HCT116 (cell line): ENCODE measurements at regions not wholly inside any gene's neighbourhood (a gene's known extent, or its start where the extent isn't known, plus 50 kb on each side); places are given as distances from the start of the nearest gene placed in this dataset.

ENCODE experiments used
- ATAC-seq: fragments of 200-7000 bp; cut with Tn5 transposase; 2 replicates; pipeline ENCODE4 v1.9.1; 2020; ENCODE audit warnings: mild to moderate bottlenecking, moderate library complexity
- BruUV-seq: library from RNA; stranded (reverse); fragments of 400-500 nt; replicated peaks from 2 replicates; lab custom pipeline; 2021; lab: Mats Ljungman, UMichigan
- CTCF ChIA-PET: fragments of 300-600 bp; sonication (Branson Sonifier 250); formaldehyde crosslinking; loops from one replicate; lab custom pipeline; 2021; ENCODE audit warnings: antibody characterized with exemption; lab: Charles Lee
- POLR2A ChIA-PET: fragments of 300-600, 350-600 bp; sonication (Branson Sonifier 250); formaldehyde crosslinking; loops from one replicate; lab custom pipeline; 2021; ENCODE audit warnings: antibody characterized with exemption; lab: Charles Lee
- RAD21 ChIA-PET, 2 experiments: fragments of 300-600 bp; sonication (Branson Sonifier 250); formaldehyde crosslinking; loops; one replicate each; lab custom pipeline; 2023; ENCODE audit warnings: low total read pairs in 2 of 2; ENCODE audit not compliant: uncharacterized antibody in 2 of 2, unreplicated experiment in 2 of 2, low non-redundant PET in 1 of 2; lab: Charles Lee
- DNase-seq: peaks from one replicate; pipeline ENCODE4 v3.0.0-alpha.2; 2010; ENCODE audit warnings: low read depth, low spot score
- H2AFZ ChIP-seq: fragments of 200-600 bp; shearing (Covaris generic), sonication (generic); 2 replicates; pipeline ENCODE4 v1.6.1; 2017; ENCODE audit warnings: low read depth, mixed run types, mixed read lengths, antibody characterized with exemption, low read length; ENCODE audit not compliant: poor library complexity, severe bottlenecking
- H3K27ac ChIP-seq: 2 replicates; pipeline ENCODE4 v1.5.1; 2012; ENCODE audit warnings: low read depth, low read length
- H3K27me3 ChIP-seq: fragments of 200-600 bp; sonication (generic); 2 replicates; pipeline ENCODE4 v1.6.1; 2016; ENCODE audit warnings: mixed run types, low read length, mixed read lengths; ENCODE audit not compliant: insufficient read depth
- H3K36me3 ChIP-seq, 2 experiments: fragments of 200-500 bp in 1 of 2; fragments of 200-600 bp in 1 of 2; sonication (Bioruptor generic) in 1 of 2; sonication (generic) in 1 of 2; 2 replicates each; pipeline versions ENCODE4 v1.5.1 to v1.6.1; 2014 to 2016; ENCODE audit warnings: low read length in 2 of 2, inconsistent platforms in 1 of 2, mixed read lengths in 1 of 2, mixed run types in 1 of 2; ENCODE audit not compliant: insufficient read depth in 2 of 2, control insufficient read depth in 1 of 2
- H3K4me1 ChIP-seq, 2 experiments: fragments of 200-600 bp in 1 of 2; sonication (generic) in 1 of 2; 2 replicates each; pipeline versions ENCODE4 v1.5.1 to v1.6.1; 2012 to 2017; ENCODE audit warnings: low read length in 2 of 2, inconsistent platforms in 1 of 2, mild to moderate bottlenecking in 1 of 2, mixed read lengths in 1 of 2, mixed run types in 1 of 2, moderate library complexity in 1 of 2; ENCODE audit not compliant: insufficient read depth in 2 of 2, control insufficient read depth in 1 of 2
- H3K4me2 ChIP-seq: fragments of 200-600 bp; sonication (generic); 2 replicates; pipeline ENCODE4 v1.6.1; 2017; ENCODE audit warnings: mixed run types, low read length, mixed read lengths
- H3K4me3 ChIP-seq, 2 experiments: fragments of 200-600 bp in 1 of 2; sonication (generic) in 1 of 2; replicated peaks in 1 of 2; 2 replicates each; pipeline ENCODE4 v1.5.1; 2011 to 2016; ENCODE audit warnings: low read length in 2 of 2, control low read depth in 1 of 2, low read depth in 1 of 2, mild to moderate bottlenecking in 1 of 2, mixed read lengths in 1 of 2, mixed run types in 1 of 2
- H3K79me2 ChIP-seq: fragments of 200-600 bp; sonication (generic); 2 replicates; pipeline ENCODE4 v1.6.1; 2017; ENCODE audit warnings: mild to moderate bottlenecking, mixed run types, low read length, moderate library complexity, mixed read lengths; ENCODE audit not compliant: insufficient read depth
- H3K9ac ChIP-seq: fragments of 200-600 bp; sonication (generic); 2 replicates; pipeline ENCODE4 v1.6.1; 2016; ENCODE audit warnings: low read length, mixed read lengths
- H3K9me2 ChIP-seq: fragments of 200-600 bp; sonication (generic), shearing (Covaris generic); 2 replicates; pipeline ENCODE4 v1.6.1; 2017; ENCODE audit warnings: mixed run types, mild to moderate bottlenecking, moderate library complexity; ENCODE audit not compliant: insufficient read depth
- H3K9me3 ChIP-seq, 2 experiments: fragments of 200-500 bp in 1 of 2; fragments of 200-600 bp in 1 of 2; sonication (Bioruptor generic) in 1 of 2; sonication (generic) in 1 of 2; 2 replicates each; pipeline ENCODE4 v1.6.1; 2014 to 2017; ENCODE audit warnings: low read length in 2 of 2, mixed read lengths in 2 of 2, inconsistent platforms in 1 of 2, low read depth in 1 of 2, mild to moderate bottlenecking in 1 of 2, mixed run types in 1 of 2, moderate library complexity in 1 of 2; ENCODE audit not compliant: control insufficient read depth in 1 of 2, insufficient read depth in 1 of 2
- H4K20me1 ChIP-seq: fragments of 200-600 bp; sonication (generic), shearing (Covaris generic); 2 replicates; pipeline ENCODE4 v1.6.1; 2017; ENCODE audit warnings: mixed run types, mild to moderate bottlenecking, moderate library complexity; ENCODE audit not compliant: insufficient read depth
- CBX3 ChIP-seq: IDR thresholded peaks from 2 replicates; pipeline ENCODE4 v1.6.1; 2012; ENCODE audit warnings: low read depth
- CEBPB ChIP-seq: IDR thresholded peaks from 2 replicates; pipeline ENCODE4 v1.6.1; 2012; ENCODE audit warnings: low read depth
- EZH2phosphoT487 ChIP-seq: fragments of 200-600 bp; IDR thresholded peaks from 2 replicates; pipeline ENCODE4 v1.6.1; 2018; ENCODE audit warnings: antibody characterized with exemption, borderline replicate concordance
- FOSL1 ChIP-seq: IDR thresholded peaks from 2 replicates; pipeline ENCODE4 v1.6.1; 2012; ENCODE audit warnings: low read depth
- RAD21 ChIP-seq: IDR thresholded peaks from 2 replicates; pipeline ENCODE4 v1.6.1; 2012; ENCODE audit warnings: low read depth, mild to moderate bottlenecking
- intact Hi-C: fragments of 100-400 bp; cut with micrococcal nuclease; formaldehyde crosslinking; loops from 2 replicates; pipeline ENCODE4 v1.10.0; 2022
- TF ChIP-seq, protein P1 (sequence below): IDR thresholded peaks from 2 replicates; pipeline ENCODE4 v1.6.1; 2012
- TF ChIP-seq, protein P2 (sequence below): IDR thresholded peaks from 2 replicates; pipeline ENCODE4 v1.6.1; 2011; ENCODE audit warnings: mild to moderate bottlenecking, low read length, moderate library complexity; ENCODE audit not compliant: insufficient replicate concordance; ENCODE audit errors: extremely low read depth

DNA sequence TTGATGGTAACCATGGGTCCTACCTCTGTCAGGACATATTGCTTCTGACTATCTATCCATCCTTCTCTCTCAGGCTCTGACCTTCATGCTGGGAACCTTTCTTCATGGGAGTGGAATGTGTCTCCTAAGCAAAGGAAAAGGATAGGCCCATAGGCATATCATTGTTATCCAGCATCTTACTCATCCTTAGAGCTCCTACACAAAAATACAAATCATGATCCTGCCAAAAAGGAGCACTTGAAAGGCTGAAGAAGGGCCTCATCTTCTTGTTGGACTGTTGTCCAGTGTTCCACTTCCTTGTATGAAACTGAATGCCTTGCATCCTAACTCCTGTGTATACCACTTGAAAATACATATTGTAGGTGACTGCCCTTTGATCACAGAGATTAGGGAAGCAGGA is 96.1 kb upstream of the SOX2 start:
- Histone ChIP-seq H3K27ac (no peak overlapping the region), H3K4me2 (no peak overlapping the region), H3K9me2 (no peaks in the 10 kb centered on the region), H3K4me1 (no peaks in the 10 kb centered on the region), H3K27me3 (peaks cover 44% of the 10 kb centered on the region), H3K79me2 (no peaks in the 10 kb centered on the region), H2AFZ (no peak overlapping the region), H3K36me3 (no peaks in the 10 kb centered on the region), H3K4me3 (no peak overlapping the region)
- ChIA-PET RAD21 (no interaction called here), CTCF (no interaction called here)
- DNase-seq (no peak), ATAC-seq (no peak)
- intact Hi-C loops, result no loop called here
- TF ChIP-seq CBX3, result no peak
- TF ChIP-seq, protein P1, sequence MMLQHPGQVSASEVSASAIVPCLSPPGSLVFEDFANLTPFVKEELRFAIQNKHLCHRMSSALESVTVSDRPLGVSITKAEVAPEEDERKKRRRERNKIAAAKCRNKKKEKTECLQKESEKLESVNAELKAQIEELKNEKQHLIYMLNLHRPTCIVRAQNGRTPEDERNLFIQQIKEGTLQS, result no peak
- no peak for TF ChIP-seq EZH2phosphoT487
- TF ChIP-seq, all 23 proteins: peak for 0
- no peaks in the 10 kb centered on the region for H4K20me1 ChIP-seq
- POLR2A ChIA-PET, result no interaction called here
- H3K9me3 ChIP-seq, result no peaks in the 10 kb centered on the region
- no peak overlapping the region for H3K9ac ChIP-seq
- BruUV-seq, result no TSS peak

DNA sequence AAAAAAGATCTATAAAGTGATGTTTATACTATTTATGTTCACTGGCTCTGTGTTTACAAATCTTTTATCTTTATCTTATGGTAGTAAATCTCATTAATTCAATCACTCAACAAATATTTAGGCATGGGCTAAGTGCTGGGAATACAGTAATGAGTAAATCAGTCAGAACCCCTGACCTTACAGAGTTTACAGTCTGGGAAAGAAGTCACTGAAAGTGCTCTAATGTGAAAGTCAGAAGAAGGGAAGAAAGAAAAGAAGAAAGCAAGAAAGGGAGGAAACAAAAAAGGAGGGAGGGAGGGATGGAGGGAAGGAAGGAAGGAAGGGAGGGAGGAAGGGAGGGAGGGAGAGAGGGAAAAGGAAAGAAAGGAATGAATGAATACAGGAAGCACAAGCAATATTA is 96.8 kb upstream of the SOX2 start:
- ChIA-PET RAD21 (interaction anchor here in 1 of 2 experiments (0.6 kb wide), 1 partner anchor 1153 kb away, joined by 3 read pairs; no protein-coding TSS in a partner anchor), POLR2A (no interaction called here), CTCF (no interaction called here)
- DNase-seq, result no peak
- H3K27me3 ChIP-seq, result peaks cover 39% of the 10 kb centered on the region
- no TSS peak for BruUV-seq
- no peaks in the 10 kb centered on the region for H4K20me1 ChIP-seq
- ATAC-seq, result no peak
- H3K4me1 ChIP-seq, result no peaks in the 10 kb centered on the region
- H3K4me3 ChIP-seq, result no peak overlapping the region
- H3K36me3 ChIP-seq, result no peaks in the 10 kb centered on the region
- intact Hi-C loops, result no loop called here
- H3K9me3 ChIP-seq, result no peaks in the 10 kb centered on the region
- H3K9ac ChIP-seq, result no peak overlapping the region
- no peaks in the 10 kb centered on the region for H3K9me2 ChIP-seq
- no peak overlapping the region for H2AFZ ChIP-seq
- no peaks in the 10 kb centered on the region for H3K79me2 ChIP-seq
- TF ChIP-seq FOSL1, result no peak
- no peak for TF ChIP-seq RAD21
- no peak for TF ChIP-seq CEBPB
- TF ChIP-seq, protein P2, sequence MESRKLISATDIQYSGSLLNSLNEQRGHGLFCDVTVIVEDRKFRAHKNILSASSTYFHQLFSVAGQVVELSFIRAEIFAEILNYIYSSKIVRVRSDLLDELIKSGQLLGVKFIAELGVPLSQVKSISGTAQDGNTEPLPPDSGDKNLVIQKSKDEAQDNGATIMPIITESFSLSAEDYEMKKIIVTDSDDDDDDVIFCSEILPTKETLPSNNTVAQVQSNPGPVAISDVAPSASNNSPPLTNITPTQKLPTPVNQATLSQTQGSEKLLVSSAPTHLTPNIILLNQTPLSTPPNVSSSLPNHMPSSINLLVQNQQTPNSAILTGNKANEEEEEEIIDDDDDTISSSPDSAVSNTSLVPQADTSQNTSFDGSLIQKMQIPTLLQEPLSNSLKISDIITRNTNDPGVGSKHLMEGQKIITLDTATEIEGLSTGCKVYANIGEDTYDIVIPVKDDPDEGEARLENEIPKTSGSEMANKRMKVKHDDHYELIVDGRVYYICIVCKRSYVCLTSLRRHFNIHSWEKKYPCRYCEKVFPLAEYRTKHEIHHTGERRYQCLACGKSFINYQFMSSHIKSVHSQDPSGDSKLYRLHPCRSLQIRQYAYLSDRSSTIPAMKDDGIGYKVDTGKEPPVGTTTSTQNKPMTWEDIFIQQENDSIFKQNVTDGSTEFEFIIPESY, result no peak
- TF ChIP-seq, protein P1, result no peak
- H3K4me2 ChIP-seq, result no peak overlapping the region
- H3K27ac ChIP-seq, result no peak overlapping the region
